GM12875 (cell line): ENCODE measurements at regions not wholly inside any gene's neighbourhood (a gene's known extent, or its start where the extent isn't known, plus 50 kb on each side); places are given as distances from the start of the nearest gene placed in this dataset.

Experiments
- H3K4me3 ChIP-seq: one replicate; pipeline ENCODE4 v1.5.1; 2011; ENCODE audit warnings: low read depth, low read length, control low read depth
- TF ChIP-seq, protein P1 (sequence below): IDR thresholded peaks from 2 replicates; pipeline ENCODE4 v1.5.1; 2011; ENCODE audit warnings: low read depth, mild to moderate bottlenecking, control low read depth, inconsistent platforms, low read length, moderate library complexity, borderline replicate concordance; ENCODE audit not compliant: insufficient read depth

DNA sequence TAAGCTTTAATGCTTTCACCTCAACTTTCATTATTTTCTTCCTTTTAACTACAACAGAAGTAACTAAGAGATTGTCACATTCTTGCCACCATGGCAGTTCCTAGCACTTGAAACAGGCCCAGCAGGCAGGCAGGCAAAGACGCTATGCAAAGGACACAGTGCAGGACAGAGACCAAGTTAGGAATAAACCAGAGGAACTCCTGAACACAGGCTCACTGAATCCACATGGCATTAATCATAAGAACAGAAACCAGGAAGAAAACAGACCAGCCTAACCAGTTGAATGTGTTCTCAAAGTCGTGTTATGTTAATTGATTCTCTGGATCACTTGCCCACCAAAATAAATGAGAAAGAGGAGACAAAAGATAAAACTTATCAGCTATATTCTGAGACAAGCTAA, 397.6 kb downstream of the TBL1XR1 start:
- TF ChIP-seq, protein P1, sequence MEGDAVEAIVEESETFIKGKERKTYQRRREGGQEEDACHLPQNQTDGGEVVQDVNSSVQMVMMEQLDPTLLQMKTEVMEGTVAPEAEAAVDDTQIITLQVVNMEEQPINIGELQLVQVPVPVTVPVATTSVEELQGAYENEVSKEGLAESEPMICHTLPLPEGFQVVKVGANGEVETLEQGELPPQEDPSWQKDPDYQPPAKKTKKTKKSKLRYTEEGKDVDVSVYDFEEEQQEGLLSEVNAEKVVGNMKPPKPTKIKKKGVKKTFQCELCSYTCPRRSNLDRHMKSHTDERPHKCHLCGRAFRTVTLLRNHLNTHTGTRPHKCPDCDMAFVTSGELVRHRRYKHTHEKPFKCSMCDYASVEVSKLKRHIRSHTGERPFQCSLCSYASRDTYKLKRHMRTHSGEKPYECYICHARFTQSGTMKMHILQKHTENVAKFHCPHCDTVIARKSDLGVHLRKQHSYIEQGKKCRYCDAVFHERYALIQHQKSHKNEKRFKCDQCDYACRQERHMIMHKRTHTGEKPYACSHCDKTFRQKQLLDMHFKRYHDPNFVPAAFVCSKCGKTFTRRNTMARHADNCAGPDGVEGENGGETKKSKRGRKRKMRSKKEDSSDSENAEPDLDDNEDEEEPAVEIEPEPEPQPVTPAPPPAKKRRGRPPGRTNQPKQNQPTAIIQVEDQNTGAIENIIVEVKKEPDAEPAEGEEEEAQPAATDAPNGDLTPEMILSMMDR: no peak
- H3K4me3 ChIP-seq: no peak overlapping the region

DNA sequence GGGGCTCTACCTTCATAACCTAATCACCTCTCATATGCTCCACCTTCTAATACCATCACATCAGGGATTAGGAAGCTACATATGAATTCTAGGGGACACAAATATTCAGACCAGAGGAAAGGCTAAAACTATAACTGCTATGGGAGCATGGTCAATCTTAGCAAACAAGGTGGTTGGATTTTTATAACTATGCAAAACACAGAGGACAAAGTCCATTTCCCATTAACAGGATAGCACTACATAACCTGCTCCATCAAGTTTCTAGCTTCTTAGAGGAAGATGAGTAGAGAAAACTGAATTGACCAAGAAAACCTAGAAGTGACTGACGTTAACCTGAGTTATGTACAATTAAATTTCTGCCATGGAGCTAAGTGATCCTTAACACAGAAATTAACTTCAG, 398.6 kb downstream of the TBL1XR1 start:
- no peak overlapping the region for H3K4me3 ChIP-seq
- TF ChIP-seq, protein P1: no peak

DNA sequence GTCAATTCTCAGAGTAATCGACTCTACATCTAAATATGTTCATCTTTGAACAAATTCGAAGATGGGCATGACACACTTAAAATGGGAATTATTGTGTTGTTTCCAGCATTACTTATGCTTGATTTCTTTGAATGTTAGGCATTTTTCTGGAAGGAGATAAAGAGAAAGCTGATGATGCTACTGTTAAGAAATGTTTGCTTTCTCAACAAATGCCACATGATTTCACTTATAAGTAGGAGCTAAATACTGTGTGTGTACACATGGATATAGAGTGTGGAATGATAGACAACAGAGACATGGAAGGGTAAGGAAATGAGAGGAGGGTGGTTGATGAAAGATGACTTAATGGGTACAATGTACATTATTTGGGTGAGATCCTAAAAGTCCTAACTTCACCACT, 400.9 kb downstream of the TBL1XR1 start:
- TF ChIP-seq, protein P1: no peak
- H3K4me3 ChIP-seq: no peak overlapping the region

DNA sequence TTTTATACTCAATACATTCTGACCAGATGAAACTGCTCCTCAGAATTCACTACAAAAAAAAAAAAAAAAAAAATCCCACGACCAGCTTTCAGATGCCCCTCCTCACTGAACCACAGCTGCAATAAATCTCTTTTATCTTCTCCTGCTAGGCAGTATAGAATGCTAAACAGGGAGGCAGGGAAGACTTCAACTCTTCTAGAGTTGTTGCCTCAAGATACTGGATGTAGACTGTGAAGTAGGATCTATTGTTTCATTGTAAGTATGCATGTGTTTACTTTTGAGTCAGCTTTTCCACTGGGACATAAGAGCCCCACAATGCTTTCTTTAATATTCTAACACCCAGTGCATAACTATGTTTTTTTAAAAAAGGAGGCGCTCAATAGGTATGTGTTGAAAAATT, 401.4 kb downstream of the TBL1XR1 start:
- no peak overlapping the region for H3K4me3 ChIP-seq
- TF ChIP-seq, protein P1: no peak

DNA sequence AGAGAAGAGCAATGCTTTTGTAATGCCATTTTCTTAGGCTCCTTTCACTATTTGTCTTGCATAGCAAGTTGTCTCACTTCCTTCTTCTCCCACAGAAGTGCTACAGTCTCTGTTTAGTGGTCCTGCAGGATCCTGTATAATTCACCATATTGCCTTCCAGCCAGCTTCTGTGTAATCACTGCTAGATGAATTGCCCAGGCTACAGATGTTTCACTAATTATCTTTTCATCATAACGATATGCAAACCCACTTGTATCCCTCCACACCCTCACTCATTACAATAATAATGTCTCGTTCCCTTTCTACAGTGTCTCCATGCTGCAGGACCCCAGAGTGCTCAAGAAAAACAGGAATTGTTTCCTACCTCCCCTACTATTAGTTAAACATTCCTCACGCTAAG, 402.9 kb downstream of the TBL1XR1 start:
- H3K4me3 ChIP-seq: no peak overlapping the region
- TF ChIP-seq, protein P1: no peak

DNA sequence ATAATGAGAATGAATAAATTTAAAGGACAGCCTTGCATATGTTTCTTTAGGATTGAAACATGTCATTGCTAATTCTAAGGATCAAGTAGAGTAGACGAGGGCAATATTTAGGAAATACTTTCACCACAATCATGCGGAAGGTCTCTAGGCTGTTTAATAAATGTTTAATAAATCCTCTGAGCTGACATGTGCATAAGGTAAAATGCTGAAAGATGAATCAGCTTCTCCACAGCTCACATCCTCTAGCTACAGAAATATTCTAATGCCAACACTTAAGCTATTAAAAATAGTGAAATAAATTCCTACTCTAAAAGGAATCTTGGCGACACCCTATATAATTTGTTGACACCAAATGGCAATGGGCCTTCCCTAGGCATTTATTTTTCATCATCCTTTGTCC, 407.3 kb downstream of the TBL1XR1 start:
- no peak overlapping the region for H3K4me3 ChIP-seq
- TF ChIP-seq, protein P1: no peak

DNA sequence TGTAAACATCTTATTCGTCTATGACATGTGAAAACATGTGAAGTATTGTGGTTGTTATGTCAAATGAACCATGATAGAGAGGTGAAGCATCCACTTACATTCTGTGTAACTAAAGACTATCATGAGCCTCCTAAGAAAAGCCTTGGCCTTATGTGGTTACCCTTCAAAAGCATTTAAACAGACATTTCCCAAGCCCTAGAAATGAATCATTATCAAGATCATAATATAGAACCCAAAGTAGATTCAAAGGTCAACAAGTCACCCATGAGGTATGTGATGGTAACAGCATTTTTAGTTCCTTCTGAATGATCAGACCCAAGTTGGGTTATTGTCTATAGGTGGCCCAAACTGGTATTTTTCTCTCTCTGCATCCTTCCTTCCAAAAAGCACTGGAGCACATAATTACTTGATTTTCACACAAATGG, 408.0 kb downstream of the TBL1XR1 start:
- H3K4me3 ChIP-seq: no peak overlapping the region

More for the DNA sequence above, 408.0 kb downstream of the TBL1XR1 start:
- TF ChIP-seq, protein P1: no peak
